H1 (cell line): ENCODE measurements at regions not wholly inside any gene's neighbourhood (a gene's known extent, or its start where the extent isn't known, plus 50 kb on each side); places are given as distances from the start of the nearest gene placed in this dataset.

Experiments used
- CTCF ChIA-PET: fragments of 300-600 bp; sonication (Branson Sonifier 250); formaldehyde crosslinking; loops from one replicate; lab custom pipeline; 2021; ENCODE audit not compliant: partially characterized antibody; lab: Charles Lee
- POLR2A ChIA-PET: fragments of 300-600 bp; sonication (Branson Sonifier 250); formaldehyde crosslinking; loops from one replicate; lab custom pipeline; 2021; ENCODE audit warnings: inconsistent platforms; ENCODE audit not compliant: partially characterized antibody; lab: Charles Lee
- DNase-seq, 2 experiments: peaks; one replicate each; pipeline versions ENCODE4 v3.0.0 to v3.0.0-alpha.2; 2010 to 2022; ENCODE audit warnings: low spot score in 2 of 2, low read depth in 1 of 2, mixed read lengths in 1 of 2
- FAIRE-seq: peaks from 2 replicates; lab custom pipeline; 2011; peaks lifted over from hg19 to GRCh38; lab: Jason Lieb, UNC
- H2AFZ ChIP-seq: 2 replicates; pipeline ENCODE4 v1.8.1; 2012; ENCODE audit warnings: low read length, inconsistent platforms
- H2AK5ac ChIP-seq: 2 replicates; pipeline ENCODE4 v1.6.1; 2013; ENCODE audit warnings: low read depth, low read length
- H2BK120ac ChIP-seq: replicated peaks from 2 replicates; pipeline ENCODE3; 2013; ENCODE audit warnings: low read depth, low read length, inconsistent platforms
- H2BK12ac ChIP-seq: 2 replicates; pipeline ENCODE4 v1.6.1; 2013; ENCODE audit warnings: low read depth, low read length
- H2BK15ac ChIP-seq: 2 replicates; pipeline ENCODE4 v1.6.1; 2013; ENCODE audit warnings: low read length
- H2BK20ac ChIP-seq: 2 replicates; pipeline ENCODE4 v1.6.1; 2013; ENCODE audit warnings: low read length
- H2BK5ac ChIP-seq: 2 replicates; pipeline ENCODE4 v1.6.1; 2013; ENCODE audit warnings: low read depth, low read length
- H3K14ac ChIP-seq: 2 replicates; pipeline ENCODE4 v1.6.1; 2013; ENCODE audit warnings: inconsistent platforms; ENCODE audit not compliant: insufficient read length
- H3K18ac ChIP-seq: 2 replicates; pipeline ENCODE4 v1.6.1; 2013; ENCODE audit warnings: low read length; ENCODE audit errors: extremely low read depth
- H3K23ac ChIP-seq: 2 replicates; pipeline ENCODE4 v1.6.1; 2013; ENCODE audit warnings: inconsistent platforms; ENCODE audit not compliant: insufficient read length
- H3K23me2 ChIP-seq: 2 replicates; pipeline ENCODE4 v1.6.1; 2013; ENCODE audit warnings: low read depth, low read length
- H3K27ac ChIP-seq: 2 replicates; pipeline ENCODE4 v1.6.1; 2011; ENCODE audit warnings: low read depth, low read length, inconsistent platforms
- H3K27me3 ChIP-seq, 4 experiments: replicated peaks in 1 of 4; 1 replicate in 1 of 4; 2 replicates in 3 of 4; pipeline versions ENCODE4 v1.6.1 to v1.8.1; 2011 to 2013; ENCODE audit warnings: low read length in 3 of 4, mild to moderate bottlenecking in 3 of 4, inconsistent platforms in 2 of 4, mixed read lengths in 2 of 4, moderate library complexity in 1 of 4; ENCODE audit not compliant: control insufficient read depth in 3 of 4, insufficient read depth in 3 of 4; ENCODE audit errors: extremely low read depth in 1 of 4
- H3K36me3 ChIP-seq, 4 experiments: 2 replicates each; pipeline versions ENCODE4 v1.6.1 to v1.8.1; 2011 to 2013; ENCODE audit warnings: mild to moderate bottlenecking in 4 of 4, low read length in 3 of 4, moderate library complexity in 2 of 4, control low read depth in 1 of 4, inconsistent platforms in 1 of 4; ENCODE audit not compliant: insufficient read depth in 4 of 4, control insufficient read depth in 2 of 4
- H3K4ac ChIP-seq: replicated peaks from 2 replicates; pipeline ENCODE3; 2013; ENCODE audit warnings: low read length, low read depth, mixed read lengths, inconsistent platforms; ENCODE audit not compliant: insufficient read length
- H3K4me1 ChIP-seq, 4 experiments: replicated peaks in 1 of 4; 1 replicate in 1 of 4; 2 replicates in 3 of 4; pipeline versions ENCODE4 v1.6.1 to v1.8.1; 2011 to 2013; ENCODE audit warnings: low read length in 3 of 4, inconsistent platforms in 2 of 4, mixed read lengths in 1 of 4; ENCODE audit not compliant: insufficient read depth in 4 of 4, control insufficient read depth in 3 of 4
- H3K4me2 ChIP-seq, 2 experiments: 2 replicates each; pipeline versions ENCODE4 v1.6.1 to v1.8.1; 2011 to 2013; ENCODE audit warnings: low read depth in 2 of 2, low read length in 2 of 2, control low read depth in 1 of 2, inconsistent platforms in 1 of 2, mild to moderate bottlenecking in 1 of 2; ENCODE audit not compliant: insufficient read depth in 1 of 2
- H3K4me3 ChIP-seq, 4 experiments: fragments of 200-600, 300-600 bp in 1 of 4; sonication (generic), shearing (Covaris generic), sonication (Bioruptor Twin) in 1 of 4; 2 replicates each; pipeline versions ENCODE4 v1.5.1 to v1.8.1; 2011 to 2016; ENCODE audit warnings: low read length in 4 of 4, low read depth in 3 of 4, control low read depth in 2 of 4, inconsistent platforms in 2 of 4, mild to moderate bottlenecking in 2 of 4, mixed read lengths in 1 of 4, moderate library complexity in 1 of 4; ENCODE audit not compliant: insufficient read depth in 2 of 4; ENCODE audit errors: extremely low read depth in 1 of 4
- H3K56ac ChIP-seq: replicated peaks from 2 replicates; pipeline ENCODE3; 2013; ENCODE audit warnings: low read depth, mild to moderate bottlenecking, mixed read lengths, low read length, inconsistent platforms; ENCODE audit not compliant: insufficient read length
- H3K79me1 ChIP-seq: 2 replicates; pipeline ENCODE4 v1.6.1; 2013; ENCODE audit warnings: low read depth, low read length, control low read depth
- H3K79me2 ChIP-seq, 2 experiments: 2 replicates each; pipeline versions ENCODE4 v1.6.1 to v1.8.1; 2012 to 2013; ENCODE audit warnings: low read length in 2 of 2, mild to moderate bottlenecking in 2 of 2, inconsistent platforms in 1 of 2; ENCODE audit not compliant: insufficient read depth in 2 of 2, control insufficient read depth in 1 of 2
- H3K9ac ChIP-seq, 4 experiments: replicated peaks in 1 of 4; 1 replicate in 1 of 4; 2 replicates in 3 of 4; pipeline versions ENCODE4 v1.6.1 to v1.8.1; 2011 to 2013; ENCODE audit warnings: low read depth in 3 of 4, low read length in 3 of 4, control low read depth in 2 of 4, mild to moderate bottlenecking in 2 of 4, moderate library complexity in 2 of 4, inconsistent platforms in 1 of 4; ENCODE audit errors: extremely low read depth in 1 of 4
- H3K9me3 ChIP-seq, 2 experiments: 2 replicates each; pipeline versions ENCODE4 v1.6.1 to v1.8.1; 2012 to 2013; ENCODE audit warnings: mild to moderate bottlenecking in 2 of 2, moderate library complexity in 2 of 2, control low read depth in 1 of 2, inconsistent platforms in 1 of 2, low read depth in 1 of 2, low read length in 1 of 2, mixed read lengths in 1 of 2; ENCODE audit not compliant: insufficient read depth in 2 of 2
- H4K20me1 ChIP-seq, 2 experiments: replicated peaks in 1 of 2; 2 replicates each; pipeline versions ENCODE3 to v1.8.1; 2011 to 2013; ENCODE audit warnings: inconsistent platforms in 2 of 2, low read length in 2 of 2, mild to moderate bottlenecking in 1 of 2; ENCODE audit not compliant: insufficient read depth in 2 of 2, control insufficient read depth in 1 of 2
- H4K5ac ChIP-seq: 2 replicates; pipeline ENCODE4 v1.6.1; 2013; ENCODE audit warnings: low read length, low read depth, mixed read lengths, inconsistent platforms; ENCODE audit not compliant: insufficient read length
- H4K8ac ChIP-seq: 2 replicates; pipeline ENCODE4 v1.8.0; 2013; ENCODE audit warnings: mild to moderate bottlenecking, moderate library complexity, low read length, inconsistent platforms; ENCODE audit not compliant: insufficient read depth; ENCODE audit errors: extremely low read depth
- H4K91ac ChIP-seq: replicated peaks from 2 replicates; pipeline ENCODE3; 2013; ENCODE audit warnings: low read length, mixed read lengths, inconsistent platforms; ENCODE audit not compliant: insufficient read length
- CBX5 ChIP-seq: fragments of 300-800, 300-1000 bp; sonication (generic); IDR thresholded peaks from 2 replicates; pipeline ENCODE4 v1.7.1; 2016; ENCODE audit warnings: antibody characterized with exemption, low read length, low read depth
- HDAC6 ChIP-seq: IDR thresholded peaks from one replicate; pipeline ENCODE4 v1.7.1; 2012; ENCODE audit warnings: low read depth, mild to moderate bottlenecking, inconsistent platforms, low read length, moderate library complexity
- KDM4A ChIP-seq: IDR thresholded peaks from one replicate; pipeline ENCODE4 v1.7.1; 2012; ENCODE audit warnings: low read depth, mild to moderate bottlenecking, moderate library complexity, low read length, inconsistent platforms; ENCODE audit not compliant: severe bottlenecking
- PHF8 ChIP-seq: fragments of 200-600 bp; sonication (generic); conservative IDR thresholded peaks from 2 replicates; pipeline ENCODE4 v1.7.1; 2012; ENCODE audit warnings: low read depth, mild to moderate bottlenecking, inconsistent platforms, low read length, moderate library complexity
- SIN3A ChIP-seq, 2 experiments: IDR thresholded peaks in 1 of 2; conservative IDR thresholded peaks in 1 of 2; 2 replicates each; pipeline ENCODE4 v1.6.1; 2011 to 2012; ENCODE audit warnings: low read length in 2 of 2, improper control_type of control experiment in 1 of 2, low read depth in 1 of 2, mild to moderate bottlenecking in 1 of 2
- WGBS, 2 experiments: shearing (Covaris generic) in 1 of 2; methylation state at CpG; one replicate each; pipeline versions ENCODE4 v1.1.6 to v1.1.7; 2013 to 2015; ENCODE audit warnings: low lambda C conversion rate in 2 of 2, mixed read lengths in 2 of 2, inconsistent platforms in 1 of 2, low coverage in 1 of 2, missing lambda C conversion rate in 1 of 2; ENCODE audit not compliant: insufficient replicate concordance in 2 of 2, insufficient coverage in 1 of 2, insufficient read length in 1 of 2; ENCODE audit errors: extremely low coverage in 1 of 2, missing lambda C conversion rate in 1 of 2; 5-methylcytosine and 5-hydroxymethylcytosine counted together

DNA sequence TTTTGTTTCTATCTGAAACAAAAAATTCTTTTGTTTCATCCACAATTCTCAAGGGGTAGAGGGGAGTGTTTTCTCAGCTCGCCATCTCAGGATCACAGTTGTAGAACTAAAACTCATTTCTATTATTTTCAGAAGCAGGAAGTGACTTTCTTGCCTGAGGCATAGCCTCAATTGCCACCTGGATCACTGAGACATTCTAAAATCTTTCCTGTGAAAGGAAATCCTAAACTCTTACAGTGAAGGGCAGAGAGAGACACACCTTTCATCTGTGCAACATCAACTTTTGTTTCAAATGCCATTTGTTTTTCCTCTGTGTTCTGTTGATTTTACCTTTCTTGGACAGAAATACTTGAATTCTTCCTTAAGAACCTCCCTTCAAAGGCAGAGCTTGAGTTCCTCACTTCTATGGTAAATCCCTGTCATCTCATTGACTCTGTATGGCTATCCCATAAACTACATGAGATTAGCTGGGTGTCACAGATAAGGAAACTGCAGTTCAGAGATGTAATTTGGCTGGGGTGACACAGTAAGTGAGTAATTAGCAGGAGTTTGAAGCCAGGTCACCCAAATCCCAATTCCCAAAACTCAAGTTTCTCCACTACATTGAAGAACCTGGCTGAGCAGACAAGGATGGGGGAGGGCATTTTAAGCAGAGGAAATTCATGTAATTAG lies 224.4 kb upstream of the HTR2A start:
- Histone ChIP-seq H2BK120ac (no peak overlapping the region), H3K4me3 (no peak overlapping the region), H3K4me1 (peaks cover 0 to 4% (median 0%) of the 10 kb centered on the region in 4 experiments; a peak in 3 of 7 replicates), H3K18ac (no peak overlapping the region), H2AFZ (no peak overlapping the region), H3K79me2 (no peaks in the 10 kb centered on the region), H3K56ac (no peak overlapping the region), H4K91ac (no peak overlapping the region), H3K27me3 (no peaks in the 10 kb centered on the region), H3K27ac (no peak overlapping the region), H3K4ac (no peak overlapping the region), H2AK5ac (no peak overlapping the region), H4K8ac (no peak overlapping the region), H2BK15ac (no peak overlapping the region), H3K79me1 (no peaks in the 10 kb centered on the region), H2BK12ac (no peak overlapping the region), H3K9ac (no peak overlapping the region), H2BK20ac (no peak overlapping the region), H3K9me3 (no peaks in the 10 kb centered on the region), H3K36me3 (no peaks in the 10 kb centered on the region), H3K23ac (no peak overlapping the region), H4K20me1 (no peaks in the 10 kb centered on the region), H2BK5ac (no peak overlapping the region), H3K14ac (no peak overlapping the region), H3K23me2 (no peaks in the 10 kb centered on the region), H4K5ac (no peak overlapping the region), H3K4me2 (no peak overlapping the region)
- FAIRE-seq (no peak), DNase-seq (no peak)
- CTCF ChIA-PET, result interaction anchor here (1.4 kb wide), 1 partner anchor 19 kb away, joined by 4 read pairs; no protein-coding TSS in a partner anchor
- TF ChIP-seq CBX5 (no peak), PHF8 (no peak), HDAC6 (no peak), KDM4A (no peak), SIN3A (conservative IDR thresholded peaks at IDR 0.05 in 1 of 2, IDR thresholded peaks at IDR 0.05 in 1 of 2; ENCODE audit: low read depth in 1 of 2, low read length in 2 of 2) (no peak)
- POLR2A ChIA-PET, result interaction anchor here (1.3 kb wide), 1 partner anchor 25 kb away, joined by 3 read pairs; no protein-coding TSS in a partner anchor
- WGBS, 2 experiments, result 83% methylated on average over 1 of the region's 1 CpG; no CpG with 5 or more reads in 1 of the 2 experiments
